Endothelial cell (in vitro differentiated cells): ENCODE measurements at regions not wholly inside any gene's neighbourhood (a gene's known extent, or its start where the extent isn't known, plus 50 kb on each side); places are given as distances from the start of the nearest gene placed in this dataset.

Experiments
- DNase-seq: peaks from one replicate; pipeline ENCODE4 v3.0.0; 2021; ENCODE audit warnings: low spot score
- H3K27ac Mint-ChIP-seq: one replicate; pipeline ENCODE4 v1.8.0; 2021; ENCODE audit warnings: mixed read lengths, inconsistent platforms; ENCODE audit not compliant: unreplicated experiment
- H3K27me3 Mint-ChIP-seq: one replicate; pipeline ENCODE4 v1.8.0; 2021; ENCODE audit warnings: mild to moderate bottlenecking, moderate library complexity, mixed read lengths, inconsistent platforms; ENCODE audit not compliant: unreplicated experiment
- H3K36me3 Mint-ChIP-seq: one replicate; pipeline ENCODE4 v1.8.0; 2021; ENCODE audit warnings: mild to moderate bottlenecking, low read depth, mixed read lengths, inconsistent platforms; ENCODE audit not compliant: unreplicated experiment
- H3K4me1 Mint-ChIP-seq: one replicate; pipeline ENCODE4 v1.8.0; 2021; ENCODE audit warnings: mild to moderate bottlenecking, mixed read lengths, inconsistent platforms; ENCODE audit not compliant: unreplicated experiment
- H3K4me3 Mint-ChIP-seq: one replicate; pipeline ENCODE4 v1.8.0; 2021; ENCODE audit warnings: mild to moderate bottlenecking, mixed read lengths, inconsistent platforms; ENCODE audit not compliant: unreplicated experiment
- H3K9me3 Mint-ChIP-seq: one replicate; pipeline ENCODE4 v1.8.0; 2021; ENCODE audit warnings: mixed read lengths, inconsistent platforms; ENCODE audit not compliant: unreplicated experiment
- CTCF ChIP-seq: fragments of 200-600 bp; sonication (generic); IDR thresholded peaks from one replicate; pipeline ENCODE4 v1.5.0; 2021; ENCODE audit warnings: antibody characterized with exemption; ENCODE audit not compliant: unreplicated experiment

DNA sequence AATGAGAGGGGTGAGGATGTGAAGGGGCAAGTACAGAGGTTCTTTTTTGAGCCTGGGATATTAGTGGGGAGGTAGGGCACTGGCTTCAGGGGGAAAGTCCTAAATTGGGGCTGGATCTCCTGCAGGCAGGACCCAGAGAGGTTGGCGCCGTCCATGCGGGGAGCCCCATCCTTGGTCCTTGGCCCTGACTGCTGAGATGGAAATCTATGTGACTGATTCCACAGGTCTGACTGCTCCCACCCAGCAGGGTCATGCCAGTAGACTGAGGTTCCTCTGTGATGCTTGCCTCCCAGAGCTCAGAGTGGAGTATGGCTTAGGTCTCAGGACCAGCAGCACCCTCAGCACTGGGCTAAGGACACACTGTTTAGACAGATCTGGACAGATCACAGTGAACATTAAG is 988.6 kb upstream of the TMEM132C start:
- H3K36me3 Mint-ChIP-seq: peaks cover 13% of the 10 kb centered on the region
- H3K9me3 Mint-ChIP-seq: peaks cover 30% of the 10 kb centered on the region
- TF ChIP-seq CTCF: no peak
- no peak overlapping the region for H3K4me3 Mint-ChIP-seq
- no peak for DNase-seq
- H3K27ac Mint-ChIP-seq: no peak overlapping the region
- H3K27me3 Mint-ChIP-seq: peaks cover 4% of the 10 kb centered on the region
- no peaks in the 10 kb centered on the region for H3K4me1 Mint-ChIP-seq

DNA sequence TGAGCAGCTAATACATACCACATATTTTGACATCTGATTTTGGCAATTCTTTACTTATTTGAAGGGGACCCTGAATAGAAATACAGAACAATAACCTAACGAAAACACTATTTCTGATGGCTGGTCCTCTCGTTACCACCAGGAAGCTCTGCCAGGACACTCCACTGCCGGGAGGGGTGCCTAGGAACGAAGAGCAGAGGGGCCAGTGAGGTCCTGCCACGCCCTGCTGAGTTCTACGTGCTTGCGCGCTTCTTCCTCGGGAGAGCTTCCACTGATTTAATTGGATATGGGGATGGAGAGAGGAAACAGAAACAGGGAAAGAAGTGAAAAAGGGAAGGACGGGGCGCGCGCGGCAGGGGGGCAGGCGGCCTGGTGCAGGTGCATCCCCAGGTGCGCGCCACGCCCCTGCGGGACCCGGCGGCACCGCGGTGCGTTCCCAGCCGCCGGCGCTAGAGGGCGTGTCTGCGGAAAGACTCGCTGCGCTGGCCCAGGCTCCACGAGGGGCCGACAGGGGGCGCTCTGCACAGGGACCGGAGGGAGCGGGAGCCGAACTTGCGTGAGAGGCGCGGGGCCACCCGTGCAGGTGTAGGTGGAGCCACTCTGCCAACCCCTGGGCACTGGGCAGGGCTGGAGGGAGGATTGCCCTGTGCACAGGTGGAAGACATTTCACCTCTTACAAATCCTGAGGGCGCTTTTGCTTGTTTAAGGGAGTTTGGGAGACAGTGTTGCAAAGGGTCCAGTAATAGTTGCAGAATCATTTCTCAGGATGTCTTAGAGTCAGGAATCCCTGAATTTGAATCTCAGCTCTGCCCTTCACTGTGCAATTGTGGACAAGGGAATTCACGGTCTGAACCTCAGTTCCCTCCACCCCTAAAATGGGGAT is 986.3 kb upstream of the TMEM132C start:
- Mint-ChIP-seq H3K9me3 (peaks cover 45% of the 10 kb centered on the region), H3K4me3 (peak overlapping the region; percentile 21), H3K27ac (peak overlapping the region; percentile 42), H3K36me3 (peaks cover 13% of the 10 kb centered on the region), H3K4me1 (no peaks in the 10 kb centered on the region), H3K27me3 (peaks cover 2% of the 10 kb centered on the region)
- DNase-seq: no peak
- peak; percentile 27 for TF ChIP-seq CTCF

DNA sequence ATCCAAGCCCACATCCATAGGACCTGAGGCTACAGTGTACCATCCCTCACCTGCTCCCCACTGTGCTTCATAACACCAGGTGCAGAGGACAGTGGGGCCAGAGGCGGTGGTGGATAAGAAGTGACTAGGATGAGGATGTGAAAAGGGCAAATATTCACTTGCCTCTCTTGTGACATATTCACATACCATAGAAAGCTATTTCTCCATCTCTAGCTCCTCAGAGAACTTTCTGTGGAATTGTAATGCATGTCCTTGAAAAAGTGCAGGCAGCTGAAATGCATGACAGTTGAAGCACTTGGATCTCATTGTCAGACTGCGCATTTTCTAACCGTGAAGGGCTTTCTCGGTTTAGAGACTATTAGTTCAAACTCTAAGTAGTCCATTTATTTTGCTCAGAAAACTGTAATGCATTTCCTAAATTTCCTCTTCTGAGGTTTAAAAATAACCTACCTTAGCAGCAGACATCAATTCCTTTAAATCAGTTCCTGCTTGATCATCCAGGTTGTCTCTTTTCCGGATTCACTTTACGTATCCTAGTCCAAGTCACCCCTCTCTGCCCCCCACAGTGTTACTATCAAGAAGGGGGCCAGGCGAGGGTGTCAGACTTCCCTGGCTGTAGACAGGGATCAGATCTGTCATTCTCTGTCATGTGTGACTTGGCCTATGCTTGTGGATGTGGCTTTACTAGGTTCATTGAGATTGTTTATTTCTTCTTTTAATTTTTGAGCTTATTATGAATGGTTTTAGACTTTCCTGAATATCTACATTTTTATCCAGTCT is 984.0 kb upstream of the TMEM132C start:
- TF ChIP-seq CTCF: no peak
- no peaks in the 10 kb centered on the region for H3K27me3 Mint-ChIP-seq
- H3K4me3 Mint-ChIP-seq: no peak overlapping the region
- no peak for DNase-seq
- H3K9me3 Mint-ChIP-seq: peaks cover 43% of the 10 kb centered on the region
- H3K27ac Mint-ChIP-seq: no peak overlapping the region
- peaks cover 9% of the 10 kb centered on the region for H3K36me3 Mint-ChIP-seq
- H3K4me1 Mint-ChIP-seq: no peaks in the 10 kb centered on the region

- H3K9me3 Mint-ChIP-seq: peaks cover 36% of the 10 kb centered on the region
- H3K27ac Mint-ChIP-seq: no peak overlapping the region
- no peaks in the 10 kb centered on the region for H3K4me1 Mint-ChIP-seq
- no peak overlapping the region for H3K4me3 Mint-ChIP-seq
- peaks cover 10% of the 10 kb centered on the region for H3K36me3 Mint-ChIP-seq
- TF ChIP-seq CTCF: no peak
- DNase-seq: no peak
- H3K27me3 Mint-ChIP-seq: no peaks in the 10 kb centered on the region
These were observed 982.9 kb upstream of the TMEM132C start for GRCh38 chr12:127284021-127284420.
